Esophagus muscularis mucosa (tissue), 4 donors: ENCODE measurements at regions not wholly inside any gene's neighbourhood (a gene's known extent, or its start where the extent isn't known, plus 50 kb on each side); places are given as distances from the start of the nearest gene placed in this dataset.

Experiments used
- DNase-seq: peaks from one replicate; pipeline ENCODE4 v3.0.0-alpha.2; 2017; ENCODE audit errors: extremely low spot score
- H3K27ac ChIP-seq, 4 donors: fragments of 200-600 bp; sonication (generic); replicated peaks in 1 of 4; 1 replicate in 3 of 4; 2 replicates in 1 of 4; pipeline ENCODE4 v1.5.1; 2016 to 2019; ENCODE audit warnings: mild to moderate bottlenecking in 1 of 4
- H3K27me3 ChIP-seq, 4 donors: fragments of 200-600 bp; sonication (generic); one replicate each; pipeline versions ENCODE4 v1.5.1 to v1.6.0; 2016 to 2019
- H3K36me3 ChIP-seq, 4 donors: fragments of 200-600 bp; sonication (generic); one replicate each; pipeline ENCODE4 v1.5.1; 2016 to 2019
- H3K4me1 ChIP-seq, 4 donors: fragments of 200-600 bp; sonication (generic); one replicate each; pipeline ENCODE4 v1.5.1; 2016 to 2019
- H3K4me3 ChIP-seq, 4 donors: fragments of 200-600 bp; sonication (generic); 1 replicate in 2 of 4; 2 replicates in 2 of 4; pipeline ENCODE4 v1.5.1; 2016 to 2019; ENCODE audit warnings: mild to moderate bottlenecking in 4 of 4, moderate library complexity in 1 of 4
- H3K9me3 ChIP-seq, 4 donors: fragments of 200-600 bp; sonication (generic); 1 replicate in 3 of 4; 2 replicates in 1 of 4; pipeline ENCODE4 v1.5.1; 2016 to 2019
- CTCF ChIP-seq, 3 experiments: fragments of 200-600 bp in 2 of 3; fragments of 450-650 bp in 1 of 3; sonication (generic) in 2 of 3; IDR thresholded peaks; one replicate each; pipeline ENCODE4 v1.5.1; 2017 to 2019; ENCODE audit warnings: antibody characterized with exemption in 3 of 3, mild to moderate bottlenecking in 2 of 3, moderate library complexity in 1 of 3
- EP300 ChIP-seq: sonication (generic); formaldehyde crosslinking; IDR thresholded peaks from one replicate; pipeline ENCODE4 v1.6.1; 2017; ENCODE audit warnings: antibody characterized with exemption
- POLR2A ChIP-seq: fragments of 450-650 bp; IDR thresholded peaks from one replicate; pipeline ENCODE4 v1.6.1; 2017; ENCODE audit warnings: antibody characterized with exemption, moderate library complexity, mild to moderate bottlenecking, low read depth
- POLR2AphosphoS5 ChIP-seq, 2 donors: sonication (generic); formaldehyde crosslinking; IDR thresholded peaks; one replicate each; pipeline ENCODE4 v1.6.1; 2017; ENCODE audit warnings: antibody characterized with exemption in 2 of 2
- WGBS: methylation state at CpG from one replicate; pipeline ENCODE4 v1.1.5; 2018; 5-methylcytosine and 5-hydroxymethylcytosine counted together
- intact Hi-C: fragments of 100-400 bp; cut with DNase I; formaldehyde crosslinking; loops from one replicate; pipeline ENCODE4 v1.15.1; 2023

- TF ChIP-seq CTCF (IDR thresholded peaks at IDR 0.05) (no peak), POLR2A (no peak)
- no peaks in the 10 kb centered on the region for H3K4me1 ChIP-seq
- no peak overlapping the region for H3K27ac ChIP-seq
- no peak overlapping the region for H3K4me3 ChIP-seq
- H3K27me3 ChIP-seq = no peaks in the 10 kb centered on the region
- intact Hi-C loops = no loop called here
- no peak for DNase-seq
- peaks cover 0 to 14% (median 10%) of the 10 kb centered on the region in 4 donors for H3K9me3 ChIP-seq
- no peaks in the 10 kb centered on the region for H3K36me3 ChIP-seq
Observed at GRCh38 chr6:2524090-2524489, 226.6 kb downstream of the MYLK4 start.

GRCh38 chr6:2523061-2523460, 227.7 kb downstream of the MYLK4 start:
- no peaks in the 10 kb centered on the region for H3K27me3 ChIP-seq
- intact Hi-C loops = no loop called here
- 84% methylated on average over 3 of the region's 3 CpGs for WGBS
- TF ChIP-seq POLR2AphosphoS5 (IDR thresholded peaks at IDR 0.05) (no peak), CTCF (IDR thresholded peaks at IDR 0.05) (no peak), POLR2A (no peak), EP300 (no peak)
- H3K9me3 ChIP-seq = peaks cover 0 to 14% (median 10%) of the 10 kb centered on the region in 4 donors
- H3K4me1 ChIP-seq = no peaks in the 10 kb centered on the region
- no peak overlapping the region for H3K27ac ChIP-seq
- H3K36me3 ChIP-seq = no peaks in the 10 kb centered on the region
- no peak for DNase-seq
- no peak overlapping the region for H3K4me3 ChIP-seq

- 61% methylated on average over 7 of the region's 7 CpGs for WGBS
- Histone ChIP-seq H3K27me3 (no peaks in the 10 kb centered on the region), H3K27ac (no peak overlapping the region), H3K9me3 (peaks cover 0 to 14% (median 10%) of the 10 kb centered on the region in 4 donors), H3K36me3 (no peaks in the 10 kb centered on the region), H3K4me3 (no peak overlapping the region), H3K4me1 (no peaks in the 10 kb centered on the region)
- DNase-seq = no peak
- TF ChIP-seq POLR2A (no peak), CTCF (IDR thresholded peaks at IDR 0.05) (no peak), EP300 (no peak), POLR2AphosphoS5 (IDR thresholded peaks at IDR 0.05) (no peak)
- intact Hi-C loops = no loop called here
Observed at GRCh38 chr6:2522521-2522920, 228.2 kb downstream of the MYLK4 start.

- intact Hi-C loops = no loop called here
- Histone ChIP-seq H3K36me3 (no peaks in the 10 kb centered on the region), H3K4me3 (no peak overlapping the region), H3K4me1 (no peaks in the 10 kb centered on the region), H3K27ac (no peak overlapping the region), H3K9me3 (peaks cover 0 to 10% (median 7%) of the 10 kb centered on the region in 4 donors), H3K27me3 (no peaks in the 10 kb centered on the region)
- TF ChIP-seq POLR2A = no peak
- no peak for TF ChIP-seq POLR2AphosphoS5 (IDR thresholded peaks at IDR 0.05)
- TF ChIP-seq EP300 = no peak
- TF ChIP-seq CTCF (IDR thresholded peaks at IDR 0.05) = no peak
- 84% methylated on average over 7 of the region's 7 CpGs for whole genome bisulfite sequencing
- no peak for DNase-seq
Observed at GRCh38 chr6:2517855-2518473, 232.8 kb downstream of the MYLK4 start.

GRCh38 chr6:2517401-2517800, 233.3 kb downstream of the MYLK4 start:
- Histone ChIP-seq H3K9me3 (peaks cover 0 to 10% (median 7%) of the 10 kb centered on the region in 4 donors), H3K4me1 (no peaks in the 10 kb centered on the region), H3K36me3 (no peaks in the 10 kb centered on the region), H3K27ac (no peak overlapping the region), H3K27me3 (no peaks in the 10 kb centered on the region), H3K4me3 (no peak overlapping the region)
- 88% methylated on average over 3 of the region's 3 CpGs for WGBS
- no peak for DNase-seq
- intact Hi-C loops = no loop called here
- TF ChIP-seq CTCF (IDR thresholded peaks at IDR 0.05) (no peak), POLR2AphosphoS5 (IDR thresholded peaks at IDR 0.05) (no peak), POLR2A (no peak), EP300 (no peak)
